Right lobe of liver (tissue), 6 donors: ENCODE measurements at regions not wholly inside any gene's neighbourhood (a gene's known extent, or its start where the extent isn't known, plus 50 kb on each side); places are given as distances from the start of the nearest gene placed in this dataset.

ENCODE experiments used
- ATAC-seq, 4 donors: fragments of 200-7000 bp; cut with Tn5 transposase; one replicate each; pipeline ENCODE4 v1.9.1; 2020; ENCODE audit warnings: mild to moderate bottlenecking in 4 of 4, moderate library complexity in 4 of 4
- DNase-seq, 3 donors: peaks; one replicate each; pipeline ENCODE4 v3.0.0-alpha.2; 2020
- H3K27ac ChIP-seq, 3 donors: fragments of 200-600 bp; one replicate each; pipeline ENCODE4 v1.8.0; 2022
- H3K27me3 ChIP-seq, 2 donors: fragments of 200-600 bp; one replicate each; pipeline ENCODE4 v1.8.0; 2022
- H3K36me3 ChIP-seq, 4 donors: fragments of 200-600 bp; sonication (generic) in 1 of 4; one replicate each; pipeline versions ENCODE4 v1.5.1 to v1.8.0; 2017 to 2022; ENCODE audit warnings: control low read depth in 1 of 4
- H3K4me1 ChIP-seq, 4 donors: fragments of 200-600 bp; sonication (generic) in 1 of 4; one replicate each; pipeline versions ENCODE4 v1.5.1 to v1.8.0; 2017 to 2022; ENCODE audit warnings: control low read depth in 1 of 4
- H3K4me3 ChIP-seq, 3 donors: fragments of 200-600 bp; one replicate each; pipeline ENCODE4 v1.8.0; 2022
- H3K9me3 ChIP-seq, 4 donors: fragments of 200-600 bp; sonication (generic) in 1 of 4; one replicate each; pipeline versions ENCODE4 v1.5.1 to v1.8.0; 2017 to 2022; ENCODE audit warnings: control low read depth in 1 of 4
- POLR2A ChIP-seq: fragments of 450-650 bp; IDR thresholded peaks from one replicate; pipeline ENCODE4 v1.6.1; 2017; ENCODE audit warnings: antibody characterized with exemption, mild to moderate bottlenecking
- WGBS: methylation state at CpG from one replicate; pipeline ENCODE4 v1.1.6; 2018; ENCODE audit warnings: low coverage, low lambda C conversion rate; ENCODE audit not compliant: insufficient coverage; ENCODE audit errors: missing lambda C conversion rate; 5-methylcytosine and 5-hydroxymethylcytosine counted together
- intact Hi-C, 2 donors: fragments of 100-400 bp; cut with DNase I; formaldehyde crosslinking; loops; one replicate each; pipeline versions ENCODE4 v1.11.2 to v1.14.1; 2022
- TF ChIP-seq, protein P1 (sequence below), 4 donors: fragments of 200-600 bp in 3 of 4; fragments of 450-650 bp in 1 of 4; IDR thresholded peaks; one replicate each; pipeline versions ENCODE4 v1.5.1 to v1.8.0; 2016 to 2022; ENCODE audit warnings: antibody characterized with exemption in 4 of 4, mild to moderate bottlenecking in 2 of 4
- donor health status: DM: no; HTN: yes; CAD: no.
- donor health status: DM: no; HTN: no; CAD: no.
- donor health status: DM: no; HTN: no; CAD: no.
- donor health status: DM: no; HTN: yes; CAD: no.
- donor health status: DM: no; HTN: yes; CAD: no.

DNA sequence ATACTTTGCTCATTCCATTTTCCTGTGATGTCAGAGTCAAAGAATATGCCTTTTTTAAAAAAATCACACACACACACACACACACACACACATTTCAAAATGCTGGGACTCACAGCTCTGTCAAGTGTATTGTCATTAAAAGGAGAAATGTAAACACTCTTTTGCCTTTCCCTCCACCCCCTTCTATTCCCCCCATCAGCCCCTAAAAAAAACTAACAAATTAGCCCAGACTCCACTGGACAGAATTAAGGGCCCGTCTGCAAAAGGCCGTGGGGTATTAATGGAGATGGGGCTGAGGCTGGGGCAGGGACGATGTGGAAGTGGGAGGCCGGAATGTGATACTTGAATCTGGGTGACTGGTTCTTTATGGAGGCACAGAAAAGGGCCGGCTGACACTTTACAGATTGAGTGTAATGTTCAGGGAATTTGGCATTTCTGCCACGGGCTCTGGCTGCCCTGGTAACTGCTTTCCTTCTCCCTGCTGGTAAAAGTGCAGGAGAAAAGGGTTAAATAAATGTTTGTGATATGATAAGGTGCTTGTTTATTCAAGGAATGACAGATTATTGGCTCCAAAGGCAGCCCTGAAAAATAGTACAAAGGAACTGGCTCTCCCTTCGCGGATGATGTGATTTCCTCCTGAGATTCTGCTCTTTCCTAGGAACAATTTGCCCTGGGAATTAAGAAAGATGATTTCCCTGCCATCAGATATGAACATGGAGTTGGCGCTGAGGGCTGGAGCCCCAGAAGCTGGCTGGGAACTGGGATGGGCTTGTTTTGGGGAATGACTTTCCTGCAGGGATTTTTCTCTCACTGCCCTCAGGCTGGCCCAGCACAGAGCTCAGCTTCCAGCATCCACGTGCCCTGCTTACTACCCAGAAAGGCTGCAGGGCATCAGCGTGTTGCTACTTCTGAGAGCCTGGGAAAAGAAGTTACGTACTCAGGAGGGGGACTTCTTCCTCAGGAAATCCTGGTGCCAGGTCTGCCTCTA lies 52.8 kb upstream of the CTAGE1 start:
- Histone ChIP-seq H3K4me1 (peaks cover 0 to 26% (median 13%) of the 10 kb centered on the region in 4 donors), H3K4me3 (no peak overlapping the region), H3K36me3 (no peaks in the 10 kb centered on the region), H3K27me3 (no peaks in the 10 kb centered on the region), H3K9me3 (no peaks in the 10 kb centered on the region), H3K27ac (peak overlapping the region in 2 of 3 donors; percentile 10 to 11)
- intact Hi-C loops, result no loop called here
- TF ChIP-seq POLR2A, result no peak
- TF ChIP-seq, protein P1, sequence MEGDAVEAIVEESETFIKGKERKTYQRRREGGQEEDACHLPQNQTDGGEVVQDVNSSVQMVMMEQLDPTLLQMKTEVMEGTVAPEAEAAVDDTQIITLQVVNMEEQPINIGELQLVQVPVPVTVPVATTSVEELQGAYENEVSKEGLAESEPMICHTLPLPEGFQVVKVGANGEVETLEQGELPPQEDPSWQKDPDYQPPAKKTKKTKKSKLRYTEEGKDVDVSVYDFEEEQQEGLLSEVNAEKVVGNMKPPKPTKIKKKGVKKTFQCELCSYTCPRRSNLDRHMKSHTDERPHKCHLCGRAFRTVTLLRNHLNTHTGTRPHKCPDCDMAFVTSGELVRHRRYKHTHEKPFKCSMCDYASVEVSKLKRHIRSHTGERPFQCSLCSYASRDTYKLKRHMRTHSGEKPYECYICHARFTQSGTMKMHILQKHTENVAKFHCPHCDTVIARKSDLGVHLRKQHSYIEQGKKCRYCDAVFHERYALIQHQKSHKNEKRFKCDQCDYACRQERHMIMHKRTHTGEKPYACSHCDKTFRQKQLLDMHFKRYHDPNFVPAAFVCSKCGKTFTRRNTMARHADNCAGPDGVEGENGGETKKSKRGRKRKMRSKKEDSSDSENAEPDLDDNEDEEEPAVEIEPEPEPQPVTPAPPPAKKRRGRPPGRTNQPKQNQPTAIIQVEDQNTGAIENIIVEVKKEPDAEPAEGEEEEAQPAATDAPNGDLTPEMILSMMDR (IDR thresholded peaks at IDR 0.05), result no peak
- ATAC-seq (peak; percentile 16 to 38 (median 30)), DNase-seq (no peak)
- WGBS, result 30% methylated on average over 9 of the region's 12 CpGs

DNA sequence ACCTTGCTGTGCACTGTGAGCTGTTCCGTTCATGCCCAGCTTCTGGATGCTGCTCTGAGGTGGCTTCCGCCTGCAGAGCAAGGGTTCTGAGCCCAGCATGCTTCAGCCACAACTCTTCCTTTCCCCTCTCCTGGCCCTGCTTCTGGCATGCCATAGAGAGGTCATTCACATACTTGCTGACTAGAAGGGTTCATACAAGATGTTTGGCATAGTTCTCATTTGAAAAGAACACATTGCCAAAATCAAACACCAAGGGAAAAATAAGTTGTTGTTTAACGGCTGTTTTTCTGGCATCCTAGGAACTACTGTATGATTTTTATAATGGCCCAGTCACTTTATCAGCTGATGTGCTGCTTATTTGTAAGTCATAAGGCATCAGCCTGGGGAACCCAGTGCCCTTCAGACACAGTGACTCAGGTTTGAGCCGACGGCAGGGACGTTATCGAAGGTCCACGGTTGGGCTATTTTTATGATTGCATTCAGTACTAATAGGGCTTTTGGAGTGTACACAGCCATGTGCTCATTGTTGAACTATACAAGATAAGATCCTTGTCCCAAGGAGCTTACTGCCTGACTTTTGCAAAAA lies 53.9 kb upstream of the CTAGE1 start:
- H3K27me3 ChIP-seq, result no peaks in the 10 kb centered on the region
- ATAC-seq, result peak; percentile 11 to 36 (median 28)
- no peak overlapping the region for H3K4me3 ChIP-seq
- H3K27ac ChIP-seq, result no peak overlapping the region
- peaks cover 0 to 17% (median 10%) of the 10 kb centered on the region in 4 donors for H3K4me1 ChIP-seq
- H3K9me3 ChIP-seq, result no peaks in the 10 kb centered on the region
- 67% methylated on average over 7 of the region's 8 CpGs for WGBS
- no peaks in the 10 kb centered on the region for H3K36me3 ChIP-seq
- intact Hi-C loops, result no loop called here
- no peak for TF ChIP-seq POLR2A
- TF ChIP-seq, protein P1 (IDR thresholded peaks at IDR 0.05), result no peak
- DNase-seq, result no peak

DNA sequence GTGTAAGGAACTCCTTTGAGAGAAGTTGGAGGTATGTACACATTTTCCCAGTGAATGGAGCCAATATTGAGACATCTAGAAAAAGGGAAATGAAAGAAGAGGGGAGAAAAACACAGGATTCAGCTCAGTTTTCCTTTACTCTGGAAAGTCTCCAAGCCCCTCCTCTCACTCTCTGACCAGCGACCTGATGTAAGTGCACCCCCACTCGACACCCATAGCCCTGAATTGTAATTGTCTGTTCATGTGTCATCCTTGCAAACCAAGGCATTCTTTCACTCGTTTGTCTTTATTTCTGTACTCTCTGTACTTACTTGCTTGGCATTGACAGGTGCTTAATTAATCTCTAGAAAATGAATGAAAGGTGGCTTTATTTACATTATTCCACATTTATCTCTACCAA lies 55.7 kb upstream of the CTAGE1 start:
- no peak overlapping the region for H3K4me3 ChIP-seq
- no peaks in the 10 kb centered on the region for H3K36me3 ChIP-seq
- 56% methylated on average over 3 of the region's 3 CpGs for WGBS
- no peaks in the 10 kb centered on the region for H3K9me3 ChIP-seq
- TF ChIP-seq, protein P1 (IDR thresholded peaks at IDR 0.05), result no peak
- TF ChIP-seq POLR2A, result no peak
- H3K4me1 ChIP-seq, result peaks cover 0 to 10% (median 7%) of the 10 kb centered on the region in 4 donors
- H3K27ac ChIP-seq, result no peak overlapping the region
- ATAC-seq, result no peak
- no peak for DNase-seq
- H3K27me3 ChIP-seq, result no peaks in the 10 kb centered on the region
- intact Hi-C loops, result no loop called here

DNA sequence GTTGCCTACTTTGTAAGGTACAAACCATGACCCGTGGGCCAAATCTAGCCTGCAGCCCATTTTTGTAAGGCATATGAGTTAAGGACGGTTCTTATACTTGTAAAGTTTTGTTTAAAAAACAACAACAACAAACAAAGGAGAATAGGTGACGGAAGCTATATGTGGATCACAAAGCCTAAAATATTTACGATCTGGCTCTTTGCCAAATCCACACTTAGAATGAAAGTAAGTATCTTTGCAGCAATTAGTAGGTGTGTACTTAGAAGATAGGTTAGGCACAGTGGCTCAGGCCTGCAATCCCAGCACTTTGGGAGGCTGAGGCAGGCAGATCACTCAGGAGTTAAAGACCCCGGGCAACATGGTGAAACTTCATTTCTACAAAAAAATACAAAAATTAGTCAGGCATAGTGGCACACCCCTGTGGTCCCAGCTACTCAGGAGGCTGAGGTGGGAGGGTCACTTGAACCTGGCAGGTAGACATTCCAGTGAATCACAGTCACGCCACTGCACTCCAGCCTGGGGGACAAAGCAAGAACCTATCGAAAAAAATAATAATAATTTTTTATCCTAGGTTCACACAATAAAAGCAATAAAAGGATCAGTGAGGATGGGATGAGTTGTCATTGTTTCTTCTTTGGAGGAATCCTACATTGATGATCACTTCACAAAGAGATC lies 57.8 kb upstream of the CTAGE1 start:
- no peak for DNase-seq
- Histone ChIP-seq H3K36me3 (no peaks in the 10 kb centered on the region), H3K4me1 (peaks cover 0 to 6% (median 5%) of the 10 kb centered on the region in 4 donors), H3K4me3 (no peak overlapping the region), H3K27ac (no peak overlapping the region), H3K9me3 (no peaks in the 10 kb centered on the region), H3K27me3 (no peaks in the 10 kb centered on the region)
- ATAC-seq, result no peak
- intact Hi-C loops, result no loop called here
- 76% methylated on average over 6 of the region's 7 CpGs for WGBS
- TF ChIP-seq, protein P1 (IDR thresholded peaks at IDR 0.05), result no peak
- TF ChIP-seq POLR2A, result no peak
